GM12875 (cell line): ENCODE measurements at regions not wholly inside any gene's neighbourhood (a gene's known extent, or its start where the extent isn't known, plus 50 kb on each side); places are given as distances from the start of the nearest gene placed in this dataset.

Experiments used
- H3K4me3 ChIP-seq: one replicate; pipeline ENCODE4 v1.5.1; 2011; ENCODE audit warnings: low read depth, low read length, control low read depth
- TF ChIP-seq, protein P1 (sequence below): IDR thresholded peaks from 2 replicates; pipeline ENCODE4 v1.5.1; 2011; ENCODE audit warnings: low read depth, mild to moderate bottlenecking, control low read depth, inconsistent platforms, low read length, moderate library complexity, borderline replicate concordance; ENCODE audit not compliant: insufficient read depth

DNA sequence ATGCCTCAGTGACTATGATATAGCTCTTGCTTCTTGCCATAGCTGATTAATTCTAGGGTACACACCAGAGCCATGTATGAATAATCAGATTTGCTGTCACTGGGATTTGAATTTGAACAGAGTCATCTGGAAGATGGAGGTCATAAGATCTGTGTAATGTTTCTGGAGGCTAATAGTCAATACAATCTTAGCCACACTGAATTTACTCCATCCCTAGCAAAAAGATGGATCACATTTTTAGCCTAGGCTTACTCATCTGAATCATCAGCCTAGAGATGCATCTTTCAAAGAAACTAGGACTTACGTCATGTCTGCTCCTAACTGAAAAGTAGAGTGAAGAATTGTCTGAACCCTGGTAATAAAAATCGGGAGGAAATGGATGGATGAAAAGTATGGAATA is 142.3 kb upstream of the ZNF804B start:
- TF ChIP-seq, protein P1, sequence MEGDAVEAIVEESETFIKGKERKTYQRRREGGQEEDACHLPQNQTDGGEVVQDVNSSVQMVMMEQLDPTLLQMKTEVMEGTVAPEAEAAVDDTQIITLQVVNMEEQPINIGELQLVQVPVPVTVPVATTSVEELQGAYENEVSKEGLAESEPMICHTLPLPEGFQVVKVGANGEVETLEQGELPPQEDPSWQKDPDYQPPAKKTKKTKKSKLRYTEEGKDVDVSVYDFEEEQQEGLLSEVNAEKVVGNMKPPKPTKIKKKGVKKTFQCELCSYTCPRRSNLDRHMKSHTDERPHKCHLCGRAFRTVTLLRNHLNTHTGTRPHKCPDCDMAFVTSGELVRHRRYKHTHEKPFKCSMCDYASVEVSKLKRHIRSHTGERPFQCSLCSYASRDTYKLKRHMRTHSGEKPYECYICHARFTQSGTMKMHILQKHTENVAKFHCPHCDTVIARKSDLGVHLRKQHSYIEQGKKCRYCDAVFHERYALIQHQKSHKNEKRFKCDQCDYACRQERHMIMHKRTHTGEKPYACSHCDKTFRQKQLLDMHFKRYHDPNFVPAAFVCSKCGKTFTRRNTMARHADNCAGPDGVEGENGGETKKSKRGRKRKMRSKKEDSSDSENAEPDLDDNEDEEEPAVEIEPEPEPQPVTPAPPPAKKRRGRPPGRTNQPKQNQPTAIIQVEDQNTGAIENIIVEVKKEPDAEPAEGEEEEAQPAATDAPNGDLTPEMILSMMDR: no peak
- no peak overlapping the region for H3K4me3 ChIP-seq

DNA sequence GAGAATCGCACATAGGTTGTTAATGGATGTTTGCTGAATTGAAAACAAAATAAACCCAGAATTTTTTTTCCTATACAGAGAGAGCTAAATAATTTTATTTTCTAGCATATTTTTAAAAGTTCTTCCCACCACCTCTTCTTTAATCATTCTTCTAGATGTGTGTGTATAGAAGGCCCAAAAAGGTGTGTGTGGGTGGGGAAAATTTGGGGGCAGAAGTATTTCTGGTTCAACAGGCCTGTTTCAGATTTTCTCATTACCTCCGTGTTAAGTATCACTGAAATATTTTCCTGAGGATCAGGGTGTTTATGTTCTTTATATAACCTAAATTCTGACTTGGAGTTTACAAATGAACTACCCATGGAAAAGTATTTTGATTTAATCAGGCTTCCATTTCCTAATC is 144.2 kb upstream of the ZNF804B start:
- H3K4me3 ChIP-seq: no peak overlapping the region
- TF ChIP-seq, protein P1: no peak

DNA sequence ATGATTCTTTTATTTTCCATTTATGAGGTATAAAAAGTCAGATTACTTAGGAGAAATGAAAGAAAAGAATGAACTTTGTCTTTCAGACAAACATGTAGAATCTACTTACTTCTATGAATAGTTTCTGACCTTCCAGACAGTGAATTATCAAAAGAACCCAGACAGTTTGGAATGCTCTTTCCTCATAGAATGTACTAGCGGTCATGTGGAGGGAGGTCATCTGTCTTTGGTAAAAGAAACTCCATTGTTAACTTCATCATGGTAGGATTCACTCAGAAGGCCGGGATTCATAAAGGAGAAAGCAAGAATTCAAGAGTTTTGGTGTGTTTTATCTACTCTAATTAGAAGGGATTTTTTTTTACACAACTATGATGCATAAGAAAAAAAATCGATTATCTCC is 144.8 kb upstream of the ZNF804B start:
- no peak overlapping the region for H3K4me3 ChIP-seq
- TF ChIP-seq, protein P1: no peak

DNA sequence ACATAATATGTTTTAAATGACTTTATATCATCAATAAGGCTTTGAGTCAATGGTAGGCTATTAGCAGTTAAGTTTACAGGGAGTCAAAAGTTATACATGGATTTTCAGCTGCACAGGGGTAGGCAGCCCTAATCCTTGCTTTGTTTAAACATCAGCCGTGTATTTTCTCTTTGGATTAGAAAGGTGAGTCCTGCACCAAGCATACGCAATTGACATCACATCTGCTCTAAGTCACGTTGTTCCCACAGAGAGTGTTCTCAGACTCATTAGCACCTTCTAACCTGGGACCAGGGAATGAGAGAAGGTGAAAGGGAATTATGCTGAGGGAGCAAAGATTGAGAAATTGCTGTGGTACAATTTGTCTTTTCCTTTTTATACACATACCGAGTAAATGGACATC is 148.6 kb upstream of the ZNF804B start:
- H3K4me3 ChIP-seq: no peak overlapping the region
- TF ChIP-seq, protein P1: no peak

DNA sequence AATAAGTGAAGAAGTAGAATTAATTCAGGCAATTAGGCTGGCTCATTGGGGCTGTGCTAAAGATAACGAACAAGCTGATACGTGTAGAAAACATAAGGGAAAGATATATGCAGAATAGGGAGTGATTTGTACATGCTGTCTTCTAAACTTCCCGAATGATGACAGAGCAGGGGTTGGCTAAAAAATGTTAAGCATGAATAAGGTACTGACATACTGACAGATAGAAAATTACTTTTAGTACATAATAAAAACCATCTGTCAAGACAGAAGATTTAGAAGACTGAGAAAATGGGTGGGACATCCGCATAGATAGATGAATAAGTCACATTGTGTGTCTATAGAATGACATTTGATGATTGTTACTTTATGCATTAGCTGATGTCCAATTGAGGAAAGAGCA is 158.8 kb upstream of the ZNF804B start:
- TF ChIP-seq, protein P1: no peak

DNA sequence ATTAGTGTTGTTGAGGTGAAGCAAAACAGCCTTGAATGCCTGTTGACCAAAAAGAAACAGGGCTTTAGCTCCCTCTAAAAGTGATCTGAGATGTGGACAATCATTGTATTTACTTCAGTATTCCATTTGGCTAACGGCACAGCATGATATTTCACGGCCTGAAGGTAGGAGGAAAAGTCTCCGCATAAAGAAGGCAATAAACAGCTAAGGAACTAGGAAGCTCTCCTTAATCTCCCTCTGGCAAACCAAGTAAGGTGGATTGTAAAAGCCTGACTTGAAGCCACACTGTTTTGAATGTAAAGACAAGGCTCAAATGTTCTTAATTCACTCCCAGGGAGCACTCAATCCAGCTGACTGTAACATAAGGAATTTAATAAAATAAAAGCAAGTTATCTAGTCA is 160.0 kb upstream of the ZNF804B start:
- H3K4me3 ChIP-seq: no peak overlapping the region
- TF ChIP-seq, protein P1: no peak

More for the DNA sequence above, 158.8 kb upstream of the ZNF804B start:
- H3K4me3 ChIP-seq: no peak overlapping the region

DNA sequence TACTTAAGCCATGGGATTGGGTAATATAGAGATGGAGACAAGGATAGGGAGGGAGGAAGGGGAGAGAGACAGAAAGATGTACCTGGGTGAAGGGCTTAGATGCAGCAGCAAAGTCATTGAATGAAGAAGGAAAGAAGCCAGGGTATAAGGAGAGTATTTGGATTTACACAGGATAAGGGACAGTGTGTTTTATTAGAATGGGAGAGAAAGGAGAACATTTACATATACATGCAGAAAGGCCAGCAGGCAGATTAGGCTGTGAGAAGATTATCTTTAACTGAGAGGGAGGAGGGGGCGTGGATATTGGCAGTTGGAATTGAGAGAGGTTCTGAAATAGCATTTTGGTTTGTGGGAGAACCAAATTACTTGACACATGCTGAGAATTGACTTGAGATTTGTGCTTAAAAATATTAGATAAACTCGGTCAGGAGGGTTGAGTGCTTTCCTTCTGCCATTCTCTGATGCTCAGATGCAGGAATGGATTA is 161.5 kb upstream of the ZNF804B start:
- TF ChIP-seq, protein P1: no peak
- H3K4me3 ChIP-seq: no peak overlapping the region
